MCF 10A (cell line): ENCODE measurements at regions not wholly inside any gene's neighbourhood (a gene's known extent, or its start where the extent isn't known, plus 50 kb on each side); places are given as distances from the start of the nearest gene placed in this dataset.
A peak's percentile ranks its signal among the peaks of the same experiment; 100 is the strongest.

Experiments used
- BruUV-seq: library from RNA; stranded (reverse); fragments of 400-500 nt; replicated peaks from 2 replicates; lab custom pipeline; 2021; lab: Mats Ljungman, UMichigan
- CTCF ChIA-PET: fragments of 300-600 bp; sonication (Branson Sonifier 250); formaldehyde crosslinking; extraction: SDS; loops from one replicate; lab custom pipeline; 2021; ENCODE audit warnings: antibody characterized with exemption, inconsistent platforms; lab: Yijun Ruan, JAX
- POLR2A ChIA-PET: fragments of 300-600, 350-650 bp; sonication (Branson Sonifier 250); formaldehyde crosslinking; extraction: SDS; loops from one replicate; lab custom pipeline; 2020; ENCODE audit warnings: antibody characterized with exemption, inconsistent platforms; lab: Yijun Ruan, JAX
- DNase-seq: peaks from one replicate; pipeline ENCODE4 v3.0.0-alpha.2; 2018; ENCODE audit not compliant: unreplicated experiment
- H3K27ac Mint-ChIP-seq: one replicate; pipeline ENCODE4 v1.8.0; 2022; ENCODE audit warnings: mild to moderate bottlenecking, low read depth, mixed read lengths; ENCODE audit not compliant: unreplicated experiment
- H3K27me3 Mint-ChIP-seq: one replicate; pipeline ENCODE4 v1.8.0; 2022; ENCODE audit warnings: mixed read lengths; ENCODE audit not compliant: insufficient read depth, unreplicated experiment
- H3K36me3 Mint-ChIP-seq: one replicate; pipeline ENCODE4 v1.8.0; 2022; ENCODE audit warnings: mild to moderate bottlenecking, moderate library complexity, mixed read lengths; ENCODE audit not compliant: insufficient read depth, unreplicated experiment
- H3K4me1 Mint-ChIP-seq: one replicate; pipeline ENCODE4 v1.8.0; 2022; ENCODE audit warnings: mixed read lengths; ENCODE audit not compliant: insufficient read depth, unreplicated experiment
- H3K4me3 Mint-ChIP-seq: one replicate; pipeline ENCODE4 v1.8.0; 2022; ENCODE audit warnings: mild to moderate bottlenecking, moderate library complexity, mixed read lengths; ENCODE audit not compliant: unreplicated experiment
- H3K9me3 Mint-ChIP-seq: one replicate; pipeline ENCODE4 v1.8.0; 2022; ENCODE audit warnings: mixed read lengths; ENCODE audit not compliant: unreplicated experiment
- CTCF ChIP-seq: fragments of 200-600 bp; IDR thresholded peaks from one replicate; pipeline ENCODE4 v1.8.0; 2022; ENCODE audit warnings: antibody characterized with exemption, mild to moderate bottlenecking; ENCODE audit not compliant: unreplicated experiment
- intact Hi-C: fragments of 100-400 bp; cut with micrococcal nuclease; formaldehyde crosslinking; loops from 2 replicates; pipeline ENCODE4 v1.14.1; 2022

GRCh38 chrX:42988700-42989099, 210.7 kb upstream of the PPP1R2C start:
- ChIA-PET CTCF (no interaction called here), POLR2A (no interaction called here)
- TF ChIP-seq CTCF = no peak
- DNase-seq = no peak
- intact Hi-C loops = no loop called here
- H3K4me1 Mint-ChIP-seq = peaks cover 11% of the 10 kb centered on the region
- H3K9me3 Mint-ChIP-seq = no peaks in the 10 kb centered on the region
- H3K36me3 Mint-ChIP-seq = no peaks in the 10 kb centered on the region
- H3K27ac Mint-ChIP-seq = no peak overlapping the region
- no TSS peak for BruUV-seq
- H3K27me3 Mint-ChIP-seq = peaks cover 27% of the 10 kb centered on the region
- H3K4me3 Mint-ChIP-seq = no peak overlapping the region

- DNase-seq = peak; percentile 54
- H3K4me3 Mint-ChIP-seq = no peak overlapping the region
- CTCF ChIA-PET = no interaction called here
- H3K27me3 Mint-ChIP-seq = peaks cover 45% of the 10 kb centered on the region
- POLR2A ChIA-PET = no interaction called here
- H3K27ac Mint-ChIP-seq = peak overlapping the region; percentile 86
- peaks cover 11% of the 10 kb centered on the region for H3K4me1 Mint-ChIP-seq
- TF ChIP-seq CTCF = no peak
- H3K36me3 Mint-ChIP-seq = no peaks in the 10 kb centered on the region
- H3K9me3 Mint-ChIP-seq = no peaks in the 10 kb centered on the region
- intact Hi-C loops = no loop called here
- BruUV-seq = no TSS peak
These were observed 214.4 kb upstream of the PPP1R2C start for GRCh38 chrX:42992199-42992943.

- Mint-ChIP-seq H3K27ac (no peak overlapping the region), H3K9me3 (no peaks in the 10 kb centered on the region), H3K36me3 (no peaks in the 10 kb centered on the region), H3K4me3 (no peak overlapping the region), H3K27me3 (peaks cover 35% of the 10 kb centered on the region), H3K4me1 (peaks cover 10% of the 10 kb centered on the region)
- no TSS peak for BruUV-seq
- intact Hi-C loops = no loop called here
- no peak for TF ChIP-seq CTCF
- no peak for DNase-seq
- CTCF ChIA-PET = no interaction called here
- POLR2A ChIA-PET = no interaction called here
These were observed 218.9 kb upstream of the PPP1R2C start for GRCh38 chrX:42996861-42997260.

GRCh38 chrX:43000121-43000520, 222.2 kb upstream of the PPP1R2C start:
- ChIA-PET CTCF (no interaction called here), POLR2A (no interaction called here)
- Mint-ChIP-seq H3K4me1 (no peaks in the 10 kb centered on the region), H3K27me3 (peaks cover 17% of the 10 kb centered on the region), H3K4me3 (no peak overlapping the region), H3K9me3 (no peaks in the 10 kb centered on the region), H3K36me3 (no peaks in the 10 kb centered on the region), H3K27ac (no peak overlapping the region)
- peak; percentile 10 for DNase-seq
- no TSS peak for BruUV-seq
- intact Hi-C loops = no loop called here
- no peak for TF ChIP-seq CTCF
